GM13977 (cell line): ENCODE measurements at regions not wholly inside any gene's neighbourhood (a gene's known extent, or its start where the extent isn't known, plus 50 kb on each side); places are given as distances from the start of the nearest gene placed in this dataset.

ENCODE experiments used
- DNase-seq: peaks from one replicate; pipeline ENCODE4 v3.0.0; 2012; ENCODE audit warnings: low spot score
- in situ Hi-C: fragments of 300-500 bp; cut with MboI; formaldehyde crosslinking; loops from one replicate; pipeline ENCODE4 v1.12.0; 2022; ENCODE audit warnings: low sequenced_read_pairs, low pct_unique_long_range_greater_than_20kb, mixed read lengths, inconsistent platforms; ENCODE audit not compliant: unreplicated experiment
- TF ChIP-seq, protein P1 (sequence below): IDR thresholded peaks from 2 replicates; pipeline ENCODE4 v1.5.1; 2012; ENCODE audit warnings: mild to moderate bottlenecking, control low read depth; ENCODE audit not compliant: insufficient read depth; ENCODE audit errors: extremely low read depth, missing control alignments

DNA sequence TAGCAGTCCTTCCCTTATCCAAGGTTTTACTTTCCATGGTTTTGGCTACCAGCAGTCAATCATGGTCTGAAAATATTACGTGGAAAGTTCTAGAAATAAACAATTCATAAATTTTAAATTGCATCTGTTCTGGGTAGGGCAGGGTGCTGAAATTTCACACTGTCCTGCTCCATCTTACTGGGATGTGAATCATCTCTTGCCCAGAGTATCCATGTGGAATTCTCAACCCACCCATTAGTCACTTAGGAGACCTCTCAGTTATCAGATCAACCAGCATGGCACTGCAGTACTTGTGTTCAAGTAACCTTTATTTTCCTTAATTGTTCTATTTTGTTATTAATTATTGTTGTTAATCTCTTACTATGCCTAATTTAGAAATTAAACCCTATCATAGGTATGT, 202.8 kb upstream of the CPHXL start:
- TF ChIP-seq, protein P1, sequence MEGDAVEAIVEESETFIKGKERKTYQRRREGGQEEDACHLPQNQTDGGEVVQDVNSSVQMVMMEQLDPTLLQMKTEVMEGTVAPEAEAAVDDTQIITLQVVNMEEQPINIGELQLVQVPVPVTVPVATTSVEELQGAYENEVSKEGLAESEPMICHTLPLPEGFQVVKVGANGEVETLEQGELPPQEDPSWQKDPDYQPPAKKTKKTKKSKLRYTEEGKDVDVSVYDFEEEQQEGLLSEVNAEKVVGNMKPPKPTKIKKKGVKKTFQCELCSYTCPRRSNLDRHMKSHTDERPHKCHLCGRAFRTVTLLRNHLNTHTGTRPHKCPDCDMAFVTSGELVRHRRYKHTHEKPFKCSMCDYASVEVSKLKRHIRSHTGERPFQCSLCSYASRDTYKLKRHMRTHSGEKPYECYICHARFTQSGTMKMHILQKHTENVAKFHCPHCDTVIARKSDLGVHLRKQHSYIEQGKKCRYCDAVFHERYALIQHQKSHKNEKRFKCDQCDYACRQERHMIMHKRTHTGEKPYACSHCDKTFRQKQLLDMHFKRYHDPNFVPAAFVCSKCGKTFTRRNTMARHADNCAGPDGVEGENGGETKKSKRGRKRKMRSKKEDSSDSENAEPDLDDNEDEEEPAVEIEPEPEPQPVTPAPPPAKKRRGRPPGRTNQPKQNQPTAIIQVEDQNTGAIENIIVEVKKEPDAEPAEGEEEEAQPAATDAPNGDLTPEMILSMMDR, result no peak
- in situ Hi-C loops, result no loop called here
- DNase-seq, result no peak

DNA sequence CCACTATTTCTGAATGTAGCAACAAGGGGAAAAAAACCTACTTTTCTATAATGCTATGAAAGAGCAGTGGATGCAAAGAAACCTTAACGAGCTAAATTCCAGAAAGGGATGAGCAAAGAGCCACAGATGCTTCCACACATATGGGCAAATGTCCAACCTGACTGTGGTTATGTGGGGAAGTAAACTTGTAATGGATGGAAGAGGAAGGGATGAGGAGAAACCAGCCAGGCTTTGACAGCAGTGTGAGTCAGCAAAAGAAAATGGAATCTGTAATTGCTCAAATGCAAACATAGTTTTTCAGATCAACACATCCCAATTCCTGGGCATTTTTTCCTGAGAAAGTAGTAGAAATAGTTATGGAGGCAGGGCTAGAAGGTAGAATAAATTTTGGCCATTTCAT, 204.8 kb upstream of the CPHXL start:
- DNase-seq, result no peak
- in situ Hi-C loops, result no loop called here

DNA sequence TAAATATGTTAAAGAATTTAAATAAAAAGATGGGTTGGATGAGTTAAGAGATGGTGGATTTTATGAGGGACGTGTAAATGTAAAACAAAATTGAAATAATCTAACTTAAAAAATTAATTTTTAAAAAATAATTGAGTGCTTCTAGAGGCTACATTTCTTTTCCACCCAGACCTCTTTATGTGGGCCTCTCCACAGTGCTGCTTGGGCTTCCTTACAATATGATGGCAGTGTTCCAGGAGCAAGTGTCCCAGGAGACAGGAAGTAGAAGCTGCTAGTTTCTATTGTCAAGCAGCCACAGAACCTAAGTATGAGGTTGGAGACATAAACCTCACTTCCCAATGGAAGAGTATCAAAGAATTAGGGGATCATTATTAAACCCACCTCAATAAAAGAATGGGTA, 205.7 kb upstream of the CPHXL start:
- DNase-seq, result no peak
- in situ Hi-C loops, result no loop called here
- TF ChIP-seq, protein P1, result no peak

More for the DNA sequence above, 204.8 kb upstream of the CPHXL start:
- TF ChIP-seq, protein P1, result no peak

DNA sequence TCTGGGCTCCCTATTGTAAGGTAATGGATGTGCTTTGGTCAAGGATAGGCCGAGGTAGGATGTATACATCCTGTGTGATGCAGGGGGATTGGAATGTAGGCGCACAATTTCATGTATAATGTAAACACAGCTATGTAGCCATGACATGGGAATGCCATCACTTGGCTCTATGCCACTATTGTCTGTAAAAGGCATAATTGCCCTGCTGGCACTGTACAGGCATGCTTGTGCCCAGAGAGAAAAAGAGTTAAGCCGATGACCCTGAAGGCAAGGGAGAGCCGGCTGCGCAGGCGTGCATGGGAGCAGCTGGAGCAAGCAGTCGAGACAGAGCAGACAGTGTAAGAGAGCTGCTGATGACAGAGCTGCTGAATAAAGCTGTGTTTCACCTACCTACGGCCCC, 212.5 kb upstream of the CPHXL start:
- in situ Hi-C loops, result no loop called here
- TF ChIP-seq, protein P1, result no peak
- DNase-seq, result no peak

DNA sequence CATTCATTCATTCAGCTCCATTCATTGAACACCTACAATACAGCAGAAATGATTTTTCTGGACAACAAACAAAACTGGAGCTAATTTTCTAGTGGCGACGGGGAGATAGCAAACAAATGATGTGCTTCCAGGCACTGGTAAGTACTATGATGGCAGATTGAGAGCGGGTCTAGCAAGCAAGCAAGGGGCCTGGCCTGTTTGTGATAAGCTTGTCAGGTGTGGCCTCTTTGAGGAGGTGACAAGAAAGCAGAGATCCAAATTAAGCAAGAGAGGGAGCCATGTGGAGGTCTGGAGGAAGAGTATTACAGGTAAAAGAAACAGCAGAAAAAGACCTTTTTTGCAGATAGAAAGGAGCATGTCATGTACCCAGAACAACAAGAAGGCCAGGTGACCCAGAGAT, 216.1 kb upstream of the CPHXL start:
- in situ Hi-C loops, result no loop called here
- DNase-seq, result no peak
- TF ChIP-seq, protein P1, result no peak

DNA sequence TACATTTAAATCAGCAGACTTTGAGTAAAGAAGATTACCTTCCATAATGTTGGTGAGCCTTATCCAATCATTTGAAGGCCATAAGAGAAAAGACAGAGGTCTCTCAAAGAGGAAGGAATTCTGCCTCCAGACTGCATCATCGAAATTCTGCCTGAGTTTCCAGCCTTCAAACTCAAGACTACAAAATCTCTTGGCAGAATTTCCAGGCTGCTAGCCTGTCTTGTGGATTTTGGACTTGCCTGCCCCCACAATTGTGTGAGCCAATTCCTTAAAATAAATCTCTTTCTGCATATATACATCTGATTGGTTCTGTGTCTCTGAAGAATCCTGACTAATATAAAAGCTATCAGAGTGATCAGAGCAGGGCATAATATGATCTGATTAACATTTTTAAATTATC, 216.6 kb upstream of the CPHXL start:
- in situ Hi-C loops, result no loop called here
- TF ChIP-seq, protein P1, result no peak
- DNase-seq, result no peak
